ENCODE measurements at regions not wholly inside any gene's neighbourhood (a gene's known extent, or its start where the extent isn't known, plus 50 kb on each side); places are given as distances from the start of the nearest gene placed in this dataset.

DNA sequence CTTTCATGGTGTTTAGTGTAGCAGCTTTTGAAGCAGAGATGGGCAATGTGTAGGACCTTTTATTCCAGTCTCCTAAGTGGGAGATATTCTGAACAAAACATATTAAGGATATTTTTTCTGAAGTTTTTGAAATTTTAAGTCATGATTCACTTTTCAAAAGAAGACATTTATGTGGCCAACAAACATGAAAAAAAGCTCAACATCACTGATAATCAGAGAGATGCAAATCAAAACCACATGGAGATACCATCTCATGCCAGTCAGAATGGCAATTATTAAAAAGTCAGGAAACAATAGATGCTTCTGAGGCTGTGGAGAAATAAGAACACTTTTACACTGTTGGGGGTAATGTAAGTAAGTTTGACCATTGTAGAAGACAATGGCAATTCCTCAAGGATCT is 76.0 kb downstream of the FAT4 start:
- no peak overlapping the region for H3K4me3 ChIP-seq
- H3K4me1 ChIP-seq, result peaks cover 17% of the 10 kb centered on the region
- TF ChIP-seq, protein P1, sequence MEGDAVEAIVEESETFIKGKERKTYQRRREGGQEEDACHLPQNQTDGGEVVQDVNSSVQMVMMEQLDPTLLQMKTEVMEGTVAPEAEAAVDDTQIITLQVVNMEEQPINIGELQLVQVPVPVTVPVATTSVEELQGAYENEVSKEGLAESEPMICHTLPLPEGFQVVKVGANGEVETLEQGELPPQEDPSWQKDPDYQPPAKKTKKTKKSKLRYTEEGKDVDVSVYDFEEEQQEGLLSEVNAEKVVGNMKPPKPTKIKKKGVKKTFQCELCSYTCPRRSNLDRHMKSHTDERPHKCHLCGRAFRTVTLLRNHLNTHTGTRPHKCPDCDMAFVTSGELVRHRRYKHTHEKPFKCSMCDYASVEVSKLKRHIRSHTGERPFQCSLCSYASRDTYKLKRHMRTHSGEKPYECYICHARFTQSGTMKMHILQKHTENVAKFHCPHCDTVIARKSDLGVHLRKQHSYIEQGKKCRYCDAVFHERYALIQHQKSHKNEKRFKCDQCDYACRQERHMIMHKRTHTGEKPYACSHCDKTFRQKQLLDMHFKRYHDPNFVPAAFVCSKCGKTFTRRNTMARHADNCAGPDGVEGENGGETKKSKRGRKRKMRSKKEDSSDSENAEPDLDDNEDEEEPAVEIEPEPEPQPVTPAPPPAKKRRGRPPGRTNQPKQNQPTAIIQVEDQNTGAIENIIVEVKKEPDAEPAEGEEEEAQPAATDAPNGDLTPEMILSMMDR (IDR thresholded peaks at IDR 0.05), result no peak
- ATAC-seq (no peak), DNase-seq (no peak)
- H3K27ac ChIP-seq, result peak overlapping the region; percentile 6
- H3K9me3 ChIP-seq, result no peaks in the 10 kb centered on the region
- H3K27me3 ChIP-seq (ENCODE audit: insufficient read depth in 3 of 3, low read length in 2 of 3), result no peaks in the 10 kb centered on the region
- intact Hi-C loops (cut with DNase I), result loop anchor here in 1 of 2 donors (5.0 kb wide), 1 partner anchor 73 kb away; no protein-coding TSS in a partner anchor
- no peaks in the 10 kb centered on the region for H3K36me3 ChIP-seq (ENCODE audit: insufficient read depth in 1 of 2, low read depth in 1 of 2)

DNA sequence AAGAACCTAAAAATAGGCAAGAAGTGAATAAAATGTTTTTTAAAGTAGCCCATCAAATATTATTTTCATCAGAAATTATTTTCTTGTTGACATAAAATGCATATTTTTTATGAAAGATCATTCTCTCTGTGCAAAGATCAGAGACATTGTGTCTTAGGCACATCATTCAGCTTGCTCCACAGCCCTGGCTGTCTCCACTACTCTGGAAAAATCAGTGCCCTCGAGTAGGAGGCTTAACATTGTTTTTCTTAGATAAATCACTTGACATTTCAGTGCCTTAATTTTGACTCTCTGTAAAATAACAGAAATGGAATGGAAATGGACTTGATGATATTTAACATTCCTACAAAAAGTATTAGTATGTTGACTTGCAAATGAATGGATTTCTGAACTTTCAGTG is 77.9 kb downstream of the FAT4 start:
- intact Hi-C loops (cut with DNase I), result loop anchor here in 1 of 2 donors (5.0 kb wide), 1 partner anchor 75 kb away; no protein-coding TSS in a partner anchor
- Histone ChIP-seq H3K27me3 (ENCODE audit: insufficient read depth in 3 of 3, low read length in 2 of 3) (no peaks in the 10 kb centered on the region), H3K9me3 (no peaks in the 10 kb centered on the region), H3K4me1 (peaks cover 17% of the 10 kb centered on the region), H3K4me3 (no peak overlapping the region), H3K27ac (peak overlapping the region; percentile 13), H3K36me3 (ENCODE audit: insufficient read depth in 1 of 2, low read depth in 1 of 2) (no peaks in the 10 kb centered on the region)
- DNase-seq (no peak), ATAC-seq (no peak)
- 31 to 35% (median 33%) methylated on average over 1 of the region's 1 CpG for WGBS, 3 donors
- TF ChIP-seq, protein P1 (IDR thresholded peaks at IDR 0.05), result no peak

DNA sequence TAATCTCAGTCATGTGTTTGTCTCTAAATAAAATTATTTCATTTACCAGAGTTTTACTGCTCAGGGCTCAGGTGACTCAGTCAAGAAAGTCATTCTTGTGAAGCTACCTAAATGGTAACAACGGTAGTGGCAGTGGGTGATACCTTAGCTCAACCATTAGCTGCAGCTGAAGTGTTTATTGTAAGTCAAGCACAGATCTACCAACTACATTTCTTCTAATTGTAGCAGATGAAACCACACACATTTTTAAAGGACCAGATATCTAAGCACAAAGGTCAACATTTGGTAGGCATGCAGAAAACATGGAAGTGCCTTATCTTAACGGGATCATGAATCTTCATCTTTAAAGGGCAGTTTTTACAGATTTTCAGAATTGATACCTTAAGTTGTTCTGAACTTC is 79.1 kb downstream of the FAT4 start:
- intact Hi-C loops (cut with DNase I), result loop anchor here in 1 of 2 donors (5.0 kb wide), 1 partner anchor 77 kb away; no protein-coding TSS in a partner anchor
- DNase-seq, result no peak
- ATAC-seq, result no peak
- Histone ChIP-seq H3K36me3 (ENCODE audit: insufficient read depth in 1 of 2, low read depth in 1 of 2) (no peaks in the 10 kb centered on the region), H3K4me3 (no peak overlapping the region), H3K4me1 (peaks cover 18% of the 10 kb centered on the region), H3K27me3 (ENCODE audit: insufficient read depth in 3 of 3, low read length in 2 of 3) (no peaks in the 10 kb centered on the region), H3K9me3 (no peaks in the 10 kb centered on the region), H3K27ac (no peak overlapping the region)
- TF ChIP-seq, protein P1 (IDR thresholded peaks at IDR 0.05), result no peak
- 67 to 80% (median 70%) methylated on average over 2 of the region's 2 CpGs for WGBS, 3 donors

DNA sequence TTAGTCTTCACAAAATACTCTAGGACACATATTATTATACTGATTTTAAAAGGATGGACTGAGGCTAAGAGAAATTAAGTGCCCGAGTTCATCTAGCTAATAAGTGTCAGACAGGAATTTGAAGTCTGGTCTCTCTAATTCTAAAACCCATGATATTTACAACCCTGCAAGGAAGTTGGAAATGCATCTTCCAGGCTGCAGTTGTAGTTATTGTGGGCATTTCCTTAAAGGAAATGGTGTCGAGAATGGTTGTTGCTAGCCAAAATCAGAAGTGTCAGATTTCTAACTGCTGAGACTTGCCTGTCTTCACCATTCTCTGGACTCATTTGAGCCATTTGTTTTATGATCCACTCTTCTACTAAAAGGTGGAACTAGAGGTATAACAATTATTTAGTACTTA is 82.5 kb downstream of the FAT4 start:
- Histone ChIP-seq H3K27ac (no peak overlapping the region), H3K36me3 (ENCODE audit: insufficient read depth in 1 of 2, low read depth in 1 of 2) (no peaks in the 10 kb centered on the region), H3K27me3 (ENCODE audit: insufficient read depth in 3 of 3, low read length in 2 of 3) (no peaks in the 10 kb centered on the region), H3K4me3 (no peak overlapping the region), H3K4me1 (peaks cover 11% of the 10 kb centered on the region), H3K9me3 (no peaks in the 10 kb centered on the region)
- 32 to 38% (median 38%) methylated on average over 2 of the region's 2 CpGs for WGBS, 3 donors
- TF ChIP-seq, protein P1 (IDR thresholded peaks at IDR 0.05), result no peak
- intact Hi-C loops (cut with DNase I), result no loop called here
- ATAC-seq, result no peak
- no peak for DNase-seq

DNA sequence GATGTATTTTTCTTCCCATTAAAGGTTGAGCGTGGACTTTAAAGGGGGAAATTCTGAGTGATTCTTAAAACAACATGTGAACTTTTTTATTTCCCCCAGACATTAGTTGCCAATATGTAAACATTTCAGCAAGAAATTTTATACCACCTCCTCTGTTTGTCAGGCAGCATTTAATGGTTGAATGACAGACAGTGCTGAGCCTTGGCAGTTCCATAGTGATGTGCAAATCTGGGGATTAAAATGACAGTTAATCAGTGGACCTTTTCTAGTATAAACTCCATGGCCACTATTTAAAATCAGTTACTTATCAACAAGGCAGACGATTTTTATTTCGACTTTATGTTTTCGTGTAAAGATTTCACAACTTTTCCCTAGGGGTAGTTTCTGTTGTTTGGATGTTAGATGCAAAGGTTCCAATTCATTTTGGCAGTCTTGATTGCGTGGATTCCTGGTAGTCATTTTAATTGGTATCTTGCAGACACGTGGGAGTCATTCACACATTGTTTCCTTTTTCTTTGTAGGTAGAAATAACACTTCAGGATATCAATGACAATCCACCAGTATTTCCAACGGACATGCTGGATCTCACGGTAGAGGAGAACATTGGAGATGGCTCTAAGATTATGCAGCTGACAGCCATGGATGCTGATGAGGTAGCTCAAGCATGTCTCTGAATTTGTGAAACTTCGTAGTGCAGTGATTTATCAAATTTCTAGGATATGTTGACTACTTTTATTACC is 83.7 kb downstream of the FAT4 start:
- no peak overlapping the region for H3K4me3 ChIP-seq
- H3K36me3 ChIP-seq (ENCODE audit: insufficient read depth in 1 of 2, low read depth in 1 of 2), result no peaks in the 10 kb centered on the region
- 48 to 55% (median 49%) methylated on average over 9 of the region's 9 CpGs for WGBS, 3 donors
- intact Hi-C loops (cut with DNase I), result no loop called here
- TF ChIP-seq, protein P1 (IDR thresholded peaks at IDR 0.05), result no peak
- peak overlapping the region; percentile 10 for H3K27ac ChIP-seq
- DNase-seq, result no peak
- H3K27me3 ChIP-seq (ENCODE audit: insufficient read depth in 3 of 3, low read length in 2 of 3), result no peaks in the 10 kb centered on the region
- H3K4me1 ChIP-seq, result peaks cover 11% of the 10 kb centered on the region
- no peaks in the 10 kb centered on the region for H3K9me3 ChIP-seq
- no peak for ATAC-seq

All from psoas muscle (tissue), 7 donors.